ENCODE measurements at regions not wholly inside any gene's neighbourhood (a gene's known extent, or its start where the extent isn't known, plus 50 kb on each side); places are given as distances from the start of the nearest gene placed in this dataset.

GRCh38 chr1:97989094-97989680 lies 68.4 kb upstream of the DPYD start:
- no peak for TF ChIP-seq EZH2phosphoT487 (IDR thresholded peaks at IDR 0.05; ENCODE audit: borderline replicate concordance, low read length)
- TF ChIP-seq CTCF (IDR thresholded peaks at IDR 0.05; ENCODE audit: low read depth, low read length, poor library complexity, severe bottlenecking), result no peak
- no peaks in the 10 kb centered on the region for H3K79me2 ChIP-seq (ENCODE audit: control insufficient read depth, low read length)
- H3K27ac ChIP-seq (ENCODE audit: low read depth, low read length), result no peak overlapping the region
- no peak overlapping the region for H3K4me2 ChIP-seq (ENCODE audit: low read length)
- H3K36me3 ChIP-seq (ENCODE audit: control insufficient read depth, low read length), result no peaks in the 10 kb centered on the region
- no peaks in the 10 kb centered on the region for H3K9me3 ChIP-seq (ENCODE audit: control insufficient read depth, insufficient read depth, low read length)
- H4K20me1 ChIP-seq (ENCODE audit: control insufficient read depth, insufficient read depth, low read depth, low read length), result no peaks in the 10 kb centered on the region
- no peaks in the 10 kb centered on the region for H3F3A ChIP-seq (ENCODE audit: control insufficient read depth, insufficient read depth)
- no peaks in the 10 kb centered on the region for H3K9me2 ChIP-seq (replicated peaks; ENCODE audit: control insufficient read depth, low read length)
- H3K4me1 ChIP-seq (ENCODE audit: control insufficient read depth, low read length), result no peaks in the 10 kb centered on the region
- no peak overlapping the region for H3K4me3 ChIP-seq (ENCODE audit: low read length)
- no peaks in the 10 kb centered on the region for H3K27me3 ChIP-seq (ENCODE audit: control insufficient read depth, low read length)

- Histone ChIP-seq H3K4me3 (ENCODE audit: low read length) (no peak overlapping the region), H3K4me2 (ENCODE audit: low read length) (no peak overlapping the region), H3K4me1 (ENCODE audit: control insufficient read depth, low read length) (no peaks in the 10 kb centered on the region), H4K20me1 (ENCODE audit: control insufficient read depth, insufficient read depth, low read depth, low read length) (no peaks in the 10 kb centered on the region), H3K36me3 (ENCODE audit: control insufficient read depth, low read length) (no peaks in the 10 kb centered on the region), H3K27me3 (ENCODE audit: control insufficient read depth, low read length) (no peaks in the 10 kb centered on the region), H3K9me3 (ENCODE audit: control insufficient read depth, insufficient read depth, low read length) (no peaks in the 10 kb centered on the region), H3K79me2 (ENCODE audit: control insufficient read depth, low read length) (no peaks in the 10 kb centered on the region), H3K9me2 (replicated peaks; ENCODE audit: control insufficient read depth, low read length) (no peaks in the 10 kb centered on the region), H3F3A (ENCODE audit: control insufficient read depth, insufficient read depth) (no peaks in the 10 kb centered on the region), H3K27ac (ENCODE audit: low read depth, low read length) (no peak overlapping the region)
- TF ChIP-seq CTCF (IDR thresholded peaks at IDR 0.05; ENCODE audit: low read depth, low read length, poor library complexity, severe bottlenecking) (no peak), EZH2phosphoT487 (IDR thresholded peaks at IDR 0.05; ENCODE audit: borderline replicate concordance, low read length) (no peak)
Observed at GRCh38 chr1:97986041-97987005, 65.5 kb upstream of the DPYD start.

GRCh38 chr1:97983126-97983525 lies 62.3 kb upstream of the DPYD start:
- Histone ChIP-seq H3K4me2 (ENCODE audit: low read length) (no peak overlapping the region), H4K20me1 (ENCODE audit: control insufficient read depth, insufficient read depth, low read depth, low read length) (no peaks in the 10 kb centered on the region), H3F3A (ENCODE audit: control insufficient read depth, insufficient read depth) (no peaks in the 10 kb centered on the region), H3K9me3 (ENCODE audit: control insufficient read depth, insufficient read depth, low read length) (no peaks in the 10 kb centered on the region), H3K79me2 (ENCODE audit: control insufficient read depth, low read length) (no peaks in the 10 kb centered on the region), H3K4me1 (ENCODE audit: control insufficient read depth, low read length) (no peaks in the 10 kb centered on the region), H3K27me3 (ENCODE audit: control insufficient read depth, low read length) (no peaks in the 10 kb centered on the region), H3K36me3 (ENCODE audit: control insufficient read depth, low read length) (no peaks in the 10 kb centered on the region), H3K9me2 (replicated peaks; ENCODE audit: control insufficient read depth, low read length) (no peaks in the 10 kb centered on the region), H3K4me3 (ENCODE audit: low read length) (no peak overlapping the region), H3K27ac (ENCODE audit: low read depth, low read length) (no peak overlapping the region)
- TF ChIP-seq CTCF (IDR thresholded peaks at IDR 0.05; ENCODE audit: low read depth, low read length, poor library complexity, severe bottlenecking) (no peak), EZH2phosphoT487 (IDR thresholded peaks at IDR 0.05; ENCODE audit: borderline replicate concordance, low read length) (no peak)

All from DOHH2 (cell line).